ENCODE measurements at regions not wholly inside any gene's neighbourhood (a gene's known extent, or its start where the extent isn't known, plus 50 kb on each side); places are given as distances from the start of the nearest gene placed in this dataset.
A peak's percentile ranks its signal among the peaks of the same experiment; 100 is the strongest.

DNA sequence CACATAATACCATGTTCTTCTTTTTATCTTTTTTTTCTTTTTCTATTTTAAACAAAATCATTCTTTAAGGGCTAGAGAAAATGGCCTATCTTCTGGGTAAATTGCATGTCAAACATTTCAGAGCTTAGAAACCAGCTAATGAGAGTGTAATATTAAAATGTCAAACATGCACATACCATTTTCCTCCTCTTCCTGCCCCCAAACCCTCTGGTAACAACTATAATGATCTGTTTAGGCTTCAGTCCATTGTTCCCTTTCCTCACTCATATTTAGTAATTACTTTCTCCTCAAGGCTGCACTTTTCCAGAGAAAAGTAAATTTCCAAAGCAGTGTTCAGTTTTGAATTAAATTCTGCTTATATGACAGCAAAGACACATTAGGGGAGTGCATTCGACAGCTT is 224.3 kb upstream of the ROBO2 start:
- Histone ChIP-seq H3K27ac (peak overlapping the region in 1 of 4 donors; percentile 22), H3K4me3 (no peak overlapping the region), H3K27me3 (no peaks in the 10 kb centered on the region), H3K9me3 (no peaks in the 10 kb centered on the region), H3K4me1 (no peaks in the 10 kb centered on the region), H3K36me3 (no peaks in the 10 kb centered on the region)
- ATAC-seq (ENCODE audit: low FRiP score in 2 of 2) (no peak), DNase-seq (no peak)
- TF ChIP-seq EP300 (IDR thresholded peaks at IDR 0.05) (no peak), POLR2A (IDR thresholded peaks at IDR 0.05) (no peak), POLR2AphosphoS5 (IDR thresholded peaks at IDR 0.05) (no peak)
- TF ChIP-seq, protein P1, sequence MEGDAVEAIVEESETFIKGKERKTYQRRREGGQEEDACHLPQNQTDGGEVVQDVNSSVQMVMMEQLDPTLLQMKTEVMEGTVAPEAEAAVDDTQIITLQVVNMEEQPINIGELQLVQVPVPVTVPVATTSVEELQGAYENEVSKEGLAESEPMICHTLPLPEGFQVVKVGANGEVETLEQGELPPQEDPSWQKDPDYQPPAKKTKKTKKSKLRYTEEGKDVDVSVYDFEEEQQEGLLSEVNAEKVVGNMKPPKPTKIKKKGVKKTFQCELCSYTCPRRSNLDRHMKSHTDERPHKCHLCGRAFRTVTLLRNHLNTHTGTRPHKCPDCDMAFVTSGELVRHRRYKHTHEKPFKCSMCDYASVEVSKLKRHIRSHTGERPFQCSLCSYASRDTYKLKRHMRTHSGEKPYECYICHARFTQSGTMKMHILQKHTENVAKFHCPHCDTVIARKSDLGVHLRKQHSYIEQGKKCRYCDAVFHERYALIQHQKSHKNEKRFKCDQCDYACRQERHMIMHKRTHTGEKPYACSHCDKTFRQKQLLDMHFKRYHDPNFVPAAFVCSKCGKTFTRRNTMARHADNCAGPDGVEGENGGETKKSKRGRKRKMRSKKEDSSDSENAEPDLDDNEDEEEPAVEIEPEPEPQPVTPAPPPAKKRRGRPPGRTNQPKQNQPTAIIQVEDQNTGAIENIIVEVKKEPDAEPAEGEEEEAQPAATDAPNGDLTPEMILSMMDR (IDR thresholded peaks at IDR 0.05): no peak
- 45 to 59% methylated on average over 1 of the region's 1 CpG for WGBS, 2 donors

DNA sequence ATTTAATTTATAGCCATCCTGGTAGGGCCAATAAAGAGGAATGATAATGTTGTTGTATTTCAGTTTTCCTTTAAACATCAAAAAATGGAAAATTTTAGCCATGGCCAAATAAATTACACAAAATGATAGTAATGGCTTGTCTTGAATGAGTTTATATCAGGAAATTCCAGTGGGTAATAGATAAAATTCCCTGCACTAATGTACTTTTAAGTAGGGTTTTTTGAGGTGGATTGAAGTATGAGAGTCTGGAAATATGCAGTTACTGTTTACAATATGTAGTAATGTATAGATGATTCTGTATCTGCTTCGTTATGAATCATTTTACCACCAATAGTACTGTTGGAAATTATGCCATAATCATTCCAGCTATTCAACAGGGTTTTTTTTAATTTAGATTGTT is 219.4 kb upstream of the ROBO2 start:
- Histone ChIP-seq H3K27me3 (no peaks in the 10 kb centered on the region), H3K4me1 (no peaks in the 10 kb centered on the region), H3K4me3 (no peak overlapping the region), H3K27ac (no peak overlapping the region), H3K9me3 (no peaks in the 10 kb centered on the region), H3K36me3 (no peaks in the 10 kb centered on the region)
- 55 to 73% methylated on average over 1 of the region's 1 CpG for WGBS, 2 donors
- TF ChIP-seq, protein P1 (IDR thresholded peaks at IDR 0.05): no peak
- TF ChIP-seq POLR2AphosphoS5 (IDR thresholded peaks at IDR 0.05) (no peak), EP300 (IDR thresholded peaks at IDR 0.05) (no peak)
- no peak for ATAC-seq (ENCODE audit: low FRiP score in 2 of 2)
- no peak for DNase-seq

DNA sequence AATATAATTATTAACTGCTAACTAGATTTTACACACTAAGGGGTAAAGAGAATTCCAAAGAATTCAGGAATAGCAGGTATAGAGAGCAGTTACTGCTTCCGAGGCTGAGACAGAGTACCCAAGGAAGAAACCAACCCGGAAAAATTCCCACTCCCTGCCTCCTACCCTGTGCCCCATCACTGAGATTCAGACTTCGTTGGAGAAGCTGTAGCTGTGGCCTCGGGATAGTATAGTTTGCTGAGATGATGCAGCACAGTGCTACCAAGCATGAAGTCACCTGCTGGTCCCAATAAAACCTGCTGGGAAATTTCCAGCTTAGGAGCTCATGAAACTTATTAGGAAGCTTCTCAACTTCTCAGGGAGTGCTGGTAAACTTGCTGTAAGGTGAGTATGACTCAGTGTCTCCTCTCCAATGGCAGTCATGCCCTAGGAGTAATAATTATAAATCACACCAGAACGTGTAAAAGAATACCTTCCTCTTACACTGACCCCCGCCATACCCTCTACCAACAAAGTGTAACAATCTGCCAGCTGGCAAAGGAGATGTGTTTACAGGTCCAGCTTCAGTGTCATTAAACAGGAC is 215.2 kb upstream of the ROBO2 start:
- TF ChIP-seq POLR2A (IDR thresholded peaks at IDR 0.05): no peak
- TF ChIP-seq EP300 (IDR thresholded peaks at IDR 0.05): no peak
- no peak for TF ChIP-seq POLR2AphosphoS5 (IDR thresholded peaks at IDR 0.05)
- TF ChIP-seq, protein P1 (IDR thresholded peaks at IDR 0.05): no peak
- no peaks in the 10 kb centered on the region for H3K4me1 ChIP-seq
- H3K27ac ChIP-seq: no peak overlapping the region
- ATAC-seq (ENCODE audit: low FRiP score in 2 of 2) (no peak), DNase-seq (no peak)
- WGBS, 2 donors: 71 to 81% methylated on average over 6 of the region's 6 CpGs
- no peaks in the 10 kb centered on the region for H3K36me3 ChIP-seq
- H3K27me3 ChIP-seq: no peaks in the 10 kb centered on the region
- H3K4me3 ChIP-seq: no peak overlapping the region
- H3K9me3 ChIP-seq: no peaks in the 10 kb centered on the region

DNA sequence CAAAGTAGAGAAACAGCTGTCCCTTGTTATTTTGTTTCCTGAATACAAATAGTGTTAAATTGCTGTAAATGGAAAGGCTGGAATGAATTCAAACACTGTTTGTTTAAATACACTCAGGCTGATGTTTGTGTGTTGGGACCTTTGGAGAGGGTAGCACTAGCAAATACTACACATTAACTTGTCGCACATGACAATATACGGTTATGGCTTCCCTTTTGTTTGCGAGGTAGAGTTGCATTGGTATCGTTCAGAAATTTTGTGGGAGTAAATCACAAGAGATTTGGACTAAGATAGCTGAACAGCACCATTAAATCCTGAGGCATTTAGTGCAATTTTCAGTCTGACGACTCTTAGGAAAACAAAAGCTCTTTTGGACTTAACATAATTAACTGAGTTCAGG is 213.0 kb upstream of the ROBO2 start:
- no peaks in the 10 kb centered on the region for H3K9me3 ChIP-seq
- 46 to 53% methylated on average over 5 of the region's 5 CpGs for WGBS, 2 donors
- H3K4me3 ChIP-seq: no peak overlapping the region
- no peaks in the 10 kb centered on the region for H3K4me1 ChIP-seq
- H3K27ac ChIP-seq: no peak overlapping the region
- DNase-seq: no peak
- H3K27me3 ChIP-seq: no peaks in the 10 kb centered on the region
- no peaks in the 10 kb centered on the region for H3K36me3 ChIP-seq
- TF ChIP-seq, protein P1 (IDR thresholded peaks at IDR 0.05): no peak
- TF ChIP-seq POLR2A (IDR thresholded peaks at IDR 0.05) (no peak), EP300 (IDR thresholded peaks at IDR 0.05) (no peak), POLR2AphosphoS5 (IDR thresholded peaks at IDR 0.05) (no peak)
- no peak for ATAC-seq (ENCODE audit: low FRiP score in 2 of 2)

DNA sequence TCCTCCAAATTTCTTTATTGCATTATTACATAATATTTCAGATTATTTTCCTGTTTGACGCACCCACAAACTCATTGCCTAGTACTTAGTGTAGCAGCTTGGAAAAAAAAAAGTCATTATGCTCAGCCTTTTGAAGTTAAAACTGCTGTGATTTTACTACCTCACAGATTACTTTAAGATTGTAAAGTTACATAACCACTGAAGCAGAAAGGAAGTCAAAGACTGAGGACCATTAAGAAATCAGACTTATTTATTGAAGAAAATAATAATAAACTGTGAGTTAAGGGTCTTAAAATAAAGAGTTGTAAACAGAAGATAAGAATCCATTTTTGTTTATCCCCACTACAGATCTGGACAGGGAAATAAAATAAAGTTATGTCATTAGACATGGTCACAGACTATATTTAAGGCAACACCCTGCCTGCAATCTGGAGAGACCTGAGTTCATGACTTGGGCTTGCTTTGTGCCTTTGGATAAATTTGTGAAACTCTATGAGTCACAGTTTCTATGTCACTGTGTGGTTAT is 212.1 kb upstream of the ROBO2 start:
- ATAC-seq (ENCODE audit: low FRiP score in 2 of 2) (no peak), DNase-seq (no peak)
- 40 to 46% methylated on average over 1 of the region's 1 CpG for WGBS, 2 donors
- no peaks in the 10 kb centered on the region for H3K4me1 ChIP-seq
- H3K9me3 ChIP-seq: no peaks in the 10 kb centered on the region
- H3K4me3 ChIP-seq: no peak overlapping the region
- H3K36me3 ChIP-seq: no peaks in the 10 kb centered on the region
- H3K27ac ChIP-seq: no peak overlapping the region
- no peaks in the 10 kb centered on the region for H3K27me3 ChIP-seq
- no peak for TF ChIP-seq POLR2AphosphoS5 (IDR thresholded peaks at IDR 0.05)
- TF ChIP-seq, protein P1 (IDR thresholded peaks at IDR 0.05): no peak
- no peak for TF ChIP-seq EP300 (IDR thresholded peaks at IDR 0.05)
- no peak for TF ChIP-seq POLR2A (IDR thresholded peaks at IDR 0.05)
